K562 (cell line): ENCODE measurements at regions not wholly inside any gene's neighbourhood (a gene's known extent, or its start where the extent isn't known, plus 50 kb on each side); places are given as distances from the start of the nearest gene placed in this dataset.

Experiments used
- ATAC-seq: fragments of 200-7000 bp; cut with Tn5 transposase; 3 replicates; pipeline ENCODE4 v1.9.1; 2020; ENCODE audit warnings: moderate library complexity
- BruUV-seq: library from RNA; stranded (reverse); fragments of 400-500 nt; replicated peaks from 2 replicates; lab custom pipeline; 2021; lab: Mats Ljungman, UMichigan
- CTCF ChIA-PET: fragments of 300-600 bp; formaldehyde crosslinking; extraction: SDS; loops from one replicate; lab custom pipeline; 2021; ENCODE audit warnings: low intra/inter-chr PET ratio; lab: Yijun Ruan, JAX
- POLR2A ChIA-PET: fragments of 300-600, 350-650 bp; sonication (Branson Sonifier 250); formaldehyde crosslinking; extraction: SDS; loops from one replicate; lab custom pipeline; 2021; ENCODE audit warnings: antibody characterized with exemption, inconsistent platforms; lab: Yijun Ruan, JAX
- DNase-seq, 4 experiments: peaks; one replicate each; pipeline versions ENCODE4 v3.0.0 to v3.0.0-alpha.2; 2011 to 2018; ENCODE audit warnings: low spot score in 3 of 4, mixed read lengths in 3 of 4; ENCODE audit errors: extremely low read depth in 1 of 4
- FAIRE-seq: peaks from 2 replicates; lab custom pipeline; 2011; peaks lifted over from hg19 to GRCh38; lab: Jason Lieb, UNC
- H2AFZ ChIP-seq: 2 replicates; pipeline ENCODE4 v1.6.0; 2011; ENCODE audit warnings: low read depth, low read length, control low read depth, inconsistent platforms
- H3K27ac ChIP-seq: fragments of 200-600 bp; 3 replicates; pipeline ENCODE4 v1.8.0; 2011; ENCODE audit warnings: low read depth, mild to moderate bottlenecking, control low read depth, inconsistent platforms, low read length, moderate library complexity, mixed read lengths; ENCODE audit errors: extremely low read depth
- H3K27me3 ChIP-seq, 2 experiments: fragments of 300-600 bp in 1 of 2; 2 replicates in 1 of 2; 3 replicates in 1 of 2; pipeline versions ENCODE4 v1.6.0 to v1.8.0; 2011; ENCODE audit warnings: inconsistent platforms in 2 of 2, low read length in 2 of 2, mild to moderate bottlenecking in 1 of 2, mixed read lengths in 1 of 2, moderate library complexity in 1 of 2; ENCODE audit not compliant: control insufficient read depth in 2 of 2, insufficient read depth in 2 of 2
- H3K36me3 ChIP-seq: fragments of 300-600 bp; 3 replicates; pipeline ENCODE4 v1.8.0; 2011; ENCODE audit warnings: mild to moderate bottlenecking, low read length, inconsistent platforms; ENCODE audit not compliant: control insufficient read depth, insufficient read depth
- H3K4me1 ChIP-seq, 2 experiments: fragments of 200-600 bp in 1 of 2; replicated peaks in 1 of 2; 2 replicates in 1 of 2; 3 replicates in 1 of 2; pipeline versions ENCODE4 v1.5.1 to v1.8.0; 2011; ENCODE audit warnings: inconsistent platforms in 2 of 2, low read length in 2 of 2, mild to moderate bottlenecking in 1 of 2, mixed read lengths in 1 of 2, moderate library complexity in 1 of 2; ENCODE audit not compliant: control insufficient read depth in 2 of 2, insufficient read depth in 2 of 2
- H3K4me2 ChIP-seq: 2 replicates; pipeline ENCODE4 v1.6.1; 2011; ENCODE audit warnings: low read length, control low read depth, inconsistent platforms, mixed read lengths; ENCODE audit not compliant: insufficient read depth
- H3K4me3 ChIP-seq: fragments of 200-600 bp; sonication (generic), shearing (Covaris generic); 2 replicates; pipeline ENCODE4 v1.5.1; 2016; ENCODE audit warnings: control low read depth, inconsistent platforms
- H3K79me2 ChIP-seq: fragments of 200-600 bp; 3 replicates; pipeline ENCODE4 v1.8.0; 2011; ENCODE audit warnings: low read length, inconsistent platforms; ENCODE audit not compliant: control insufficient read depth, insufficient read depth
- H3K9ac ChIP-seq, 2 experiments: 2 replicates each; pipeline versions ENCODE4 v1.6.0 to v1.6.1; 2011; ENCODE audit warnings: low read depth in 2 of 2, low read length in 2 of 2, control low read depth in 1 of 2, inconsistent platforms in 1 of 2, mild to moderate bottlenecking in 1 of 2, mixed read lengths in 1 of 2; ENCODE audit not compliant: insufficient read depth in 1 of 2
- H3K9me1 ChIP-seq: one replicate; pipeline ENCODE4 v1.6.0; 2011; ENCODE audit warnings: inconsistent platforms, mild to moderate bottlenecking, low read length, moderate library complexity; ENCODE audit not compliant: control insufficient read depth, insufficient read depth
- H3K9me3 ChIP-seq: replicated peaks from 2 replicates; pipeline ENCODE4 v1.5.1; 2011; ENCODE audit warnings: low read depth, low read length, inconsistent platforms; ENCODE audit not compliant: control insufficient read depth, insufficient read depth
- H4K20me1 ChIP-seq: replicated peaks from 2 replicates; pipeline ENCODE4 v1.6.1; 2011; ENCODE audit warnings: low read length, inconsistent platforms, mixed read lengths; ENCODE audit not compliant: control insufficient read depth, insufficient read depth
- DIDO1 ChIP-seq: fragments of 450-650 bp; IDR thresholded peaks from 2 replicates; pipeline ENCODE4 v1.6.1; 2016; ENCODE audit warnings: low read depth, missing biosample characterization, missing genetic modification characterization
- KHSRP ChIP-seq: fragments of 450-650 bp; IDR thresholded peaks from 2 replicates; pipeline ENCODE4 v1.6.1; 2017
- MCM2 ChIP-seq: fragments of 450-650 bp; IDR thresholded peaks from 2 replicates; pipeline ENCODE4 v1.6.1; 2017; ENCODE audit warnings: low read depth, mild to moderate bottlenecking
- NCOR1 ChIP-seq: fragments of 450-650 bp; IDR thresholded peaks from 2 replicates; pipeline ENCODE4 v1.6.1; 2016; ENCODE audit warnings: mild to moderate bottlenecking, moderate library complexity
- RBM14 ChIP-seq: fragments of 200-400 bp; formaldehyde crosslinking; IDR thresholded peaks from 2 replicates; pipeline ENCODE4 v1.6.1; 2018; ENCODE audit warnings: low read depth, mild to moderate bottlenecking, low read length, moderate library complexity, borderline replicate concordance; ENCODE audit not compliant: insufficient read depth
- STAG1 ChIP-seq: sonication (generic); formaldehyde crosslinking; IDR thresholded peaks from 2 replicates; pipeline ENCODE4 v1.5.0; 2020; ENCODE audit warnings: missing genetic modification reagents, borderline replicate concordance
- TCF3 ChIP-seq: sonication (generic); formaldehyde crosslinking; IDR thresholded peaks from 2 replicates; pipeline ENCODE4 v1.4.0; 2020; ENCODE audit warnings: mild to moderate bottlenecking, missing genetic modification reagents
- ZNF253 ChIP-seq: fragments of 250-450 bp; sonication (Bioruptor Pico); conservative IDR thresholded peaks from 2 replicates; pipeline ENCODE4 v1.6.1; 2021; ENCODE audit warnings: mild to moderate bottlenecking
- ZNF551 ChIP-seq: fragments of 250-450 bp; sonication (Bioruptor Pico); IDR thresholded peaks from 2 replicates; pipeline ENCODE4 v1.5.0; 2021; ENCODE audit warnings: mild to moderate bottlenecking, moderate library complexity
- WGBS: fragments of 100-300 bp; shearing (Covaris generic); methylation state at CpG from one replicate; pipeline ENCODE4 v1.1.6; 2016; ENCODE audit warnings: low coverage, mixed read lengths; ENCODE audit not compliant: insufficient coverage; ENCODE audit errors: missing lambda C conversion rate; 5-methylcytosine and 5-hydroxymethylcytosine counted together
- in situ Hi-C: fragments of 300-500 bp; cut with MboI; formaldehyde crosslinking; loops from 4 replicates; pipeline ENCODE4 v1.15.0; 2018; ENCODE audit warnings: inconsistent platforms, mixed read lengths
- intact Hi-C: fragments of 100-400 bp; cut with micrococcal nuclease; formaldehyde crosslinking; loops from 2 replicates; pipeline ENCODE4 v1.14.2; 2022
- TF ChIP-seq, protein P1 (sequence below): fragments of 250-450 bp; sonication (Bioruptor Pico); IDR thresholded peaks from 2 replicates; pipeline ENCODE4 v1.9.0; 2021; ENCODE audit warnings: mild to moderate bottlenecking, inconsistent platforms
- TF ChIP-seq, protein P2 (sequence below): IDR thresholded peaks from 2 replicates; pipeline ENCODE4 v1.6.1; 2012; ENCODE audit warnings: low read depth, low read length, improper control_type of control experiment, borderline replicate concordance
- TF ChIP-seq, protein P3 (sequence below): fragments of 250-450 bp; sonication (Bioruptor Pico); IDR thresholded peaks from 2 replicates; pipeline ENCODE4 v1.5.0; 2021
- TF ChIP-seq, protein P4 (sequence below): fragments of 250-450 bp; sonication (Bioruptor Pico); IDR thresholded peaks from 2 replicates; pipeline ENCODE4 v1.8.0; 2021; ENCODE audit warnings: moderate library complexity, mild to moderate bottlenecking, inconsistent platforms

DNA sequence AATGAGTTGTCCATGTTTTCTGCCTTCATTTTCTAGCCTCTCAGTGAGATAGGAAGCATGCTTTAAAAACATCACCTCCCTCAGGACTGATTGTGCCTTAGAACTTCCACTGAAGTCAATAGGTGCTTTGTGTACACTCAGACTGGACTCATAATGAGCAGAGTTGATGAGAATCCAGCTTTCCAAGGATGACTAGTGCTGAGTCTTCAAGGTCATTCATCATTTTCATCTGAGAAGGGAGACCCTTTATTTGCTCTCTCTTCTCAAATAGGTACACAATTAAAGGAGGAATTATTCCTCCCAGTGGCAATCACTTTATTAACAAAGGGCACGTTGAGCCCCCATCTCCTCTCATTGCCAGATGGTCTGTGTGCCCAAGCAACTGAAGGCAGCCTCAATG, 210.9 kb upstream of the PRKD1 start (continued):
- TF ChIP-seq TCF3 (CRISPR knock-in tag) (no peak), MCM2 (no peak), RBM14 (no peak), DIDO1 (no peak), ZNF551 (CRISPR knock-in tag) (no peak)
- TF ChIP-seq, protein P1, sequence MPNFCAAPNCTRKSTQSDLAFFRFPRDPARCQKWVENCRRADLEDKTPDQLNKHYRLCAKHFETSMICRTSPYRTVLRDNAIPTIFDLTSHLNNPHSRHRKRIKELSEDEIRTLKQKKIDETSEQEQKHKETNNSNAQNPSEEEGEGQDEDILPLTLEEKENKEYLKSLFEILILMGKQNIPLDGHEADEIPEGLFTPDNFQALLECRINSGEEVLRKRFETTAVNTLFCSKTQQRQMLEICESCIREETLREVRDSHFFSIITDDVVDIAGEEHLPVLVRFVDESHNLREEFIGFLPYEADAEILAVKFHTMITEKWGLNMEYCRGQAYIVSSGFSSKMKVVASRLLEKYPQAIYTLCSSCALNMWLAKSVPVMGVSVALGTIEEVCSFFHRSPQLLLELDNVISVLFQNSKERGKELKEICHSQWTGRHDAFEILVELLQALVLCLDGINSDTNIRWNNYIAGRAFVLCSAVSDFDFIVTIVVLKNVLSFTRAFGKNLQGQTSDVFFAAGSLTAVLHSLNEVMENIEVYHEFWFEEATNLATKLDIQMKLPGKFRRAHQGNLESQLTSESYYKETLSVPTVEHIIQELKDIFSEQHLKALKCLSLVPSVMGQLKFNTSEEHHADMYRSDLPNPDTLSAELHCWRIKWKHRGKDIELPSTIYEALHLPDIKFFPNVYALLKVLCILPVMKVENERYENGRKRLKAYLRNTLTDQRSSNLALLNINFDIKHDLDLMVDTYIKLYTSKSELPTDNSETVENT (CRISPR knock-in tag) = no peak
- TF ChIP-seq, protein P2, sequence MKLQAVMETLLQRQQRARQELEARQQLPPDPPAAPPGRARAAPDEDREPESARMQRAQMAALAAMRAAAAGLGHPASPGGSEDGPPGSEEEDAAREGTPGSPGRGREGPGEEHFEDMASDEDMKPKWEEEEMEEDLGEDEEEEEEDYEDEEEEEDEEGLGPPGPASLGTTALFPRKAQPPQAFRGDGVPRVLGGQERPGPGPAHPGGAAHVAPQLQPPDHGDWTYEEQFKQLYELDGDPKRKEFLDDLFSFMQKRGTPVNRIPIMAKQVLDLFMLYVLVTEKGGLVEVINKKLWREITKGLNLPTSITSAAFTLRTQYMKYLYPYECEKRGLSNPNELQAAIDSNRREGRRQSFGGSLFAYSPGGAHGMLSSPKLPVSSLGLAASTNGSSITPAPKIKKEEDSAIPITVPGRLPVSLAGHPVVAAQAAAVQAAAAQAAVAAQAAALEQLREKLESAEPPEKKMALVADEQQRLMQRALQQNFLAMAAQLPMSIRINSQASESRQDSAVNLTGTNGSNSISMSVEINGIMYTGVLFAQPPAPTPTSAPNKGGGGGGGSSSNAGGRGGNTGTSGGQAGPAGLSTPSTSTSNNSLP = no peak

DNA sequence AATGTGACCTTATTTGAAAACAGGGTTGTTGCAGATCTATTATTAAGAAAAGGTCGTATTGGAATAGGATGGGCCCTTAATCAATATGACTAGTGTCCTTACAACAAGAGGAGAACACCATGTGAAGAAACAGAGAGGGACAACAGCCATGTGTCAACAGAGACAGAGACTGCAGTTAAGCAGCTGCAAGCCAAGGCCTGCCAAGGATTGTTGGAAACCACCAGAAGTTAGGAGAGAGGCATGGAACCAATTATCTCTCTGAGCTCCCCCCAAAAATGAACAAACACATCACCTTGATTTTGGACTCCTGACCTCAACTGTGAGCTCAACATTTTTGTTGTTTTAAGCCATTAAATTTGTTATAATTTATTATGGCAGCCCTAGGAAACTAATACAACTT, 214.6 kb upstream of the PRKD1 start:
- Histone ChIP-seq H3K4me1 (no peaks in the 10 kb centered on the region), H3K36me3 (no peaks in the 10 kb centered on the region), H3K9me3 (no peaks in the 10 kb centered on the region), H3K9me1 (no peaks in the 10 kb centered on the region), H3K4me2 (no peak overlapping the region), H2AFZ (no peak overlapping the region), H3K27me3 (no peaks in the 10 kb centered on the region), H3K9ac (no peak overlapping the region), H3K4me3 (no peak overlapping the region), H3K27ac (no peak overlapping the region), H3K79me2 (no peaks in the 10 kb centered on the region), H4K20me1 (no peaks in the 10 kb centered on the region)
- POLR2A ChIA-PET = no interaction called here
- 0% methylated on average over 1 of the region's 1 CpG for WGBS
- in situ Hi-C loops (no loop called here), intact Hi-C loops (no loop called here)
- DNase-seq (no peak), FAIRE-seq (no peak), ATAC-seq (no peak)
- no TSS peak for BruUV-seq
- CTCF ChIA-PET = no interaction called here
- TF ChIP-seq, protein P3, sequence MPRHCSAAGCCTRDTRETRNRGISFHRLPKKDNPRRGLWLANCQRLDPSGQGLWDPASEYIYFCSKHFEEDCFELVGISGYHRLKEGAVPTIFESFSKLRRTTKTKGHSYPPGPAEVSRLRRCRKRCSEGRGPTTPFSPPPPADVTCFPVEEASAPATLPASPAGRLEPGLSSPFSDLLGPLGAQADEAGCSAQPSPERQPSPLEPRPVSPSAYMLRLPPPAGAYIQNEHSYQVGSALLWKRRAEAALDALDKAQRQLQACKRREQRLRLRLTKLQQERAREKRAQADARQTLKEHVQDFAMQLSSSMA (CRISPR knock-in tag) = no peak
- TF ChIP-seq, protein P4, sequence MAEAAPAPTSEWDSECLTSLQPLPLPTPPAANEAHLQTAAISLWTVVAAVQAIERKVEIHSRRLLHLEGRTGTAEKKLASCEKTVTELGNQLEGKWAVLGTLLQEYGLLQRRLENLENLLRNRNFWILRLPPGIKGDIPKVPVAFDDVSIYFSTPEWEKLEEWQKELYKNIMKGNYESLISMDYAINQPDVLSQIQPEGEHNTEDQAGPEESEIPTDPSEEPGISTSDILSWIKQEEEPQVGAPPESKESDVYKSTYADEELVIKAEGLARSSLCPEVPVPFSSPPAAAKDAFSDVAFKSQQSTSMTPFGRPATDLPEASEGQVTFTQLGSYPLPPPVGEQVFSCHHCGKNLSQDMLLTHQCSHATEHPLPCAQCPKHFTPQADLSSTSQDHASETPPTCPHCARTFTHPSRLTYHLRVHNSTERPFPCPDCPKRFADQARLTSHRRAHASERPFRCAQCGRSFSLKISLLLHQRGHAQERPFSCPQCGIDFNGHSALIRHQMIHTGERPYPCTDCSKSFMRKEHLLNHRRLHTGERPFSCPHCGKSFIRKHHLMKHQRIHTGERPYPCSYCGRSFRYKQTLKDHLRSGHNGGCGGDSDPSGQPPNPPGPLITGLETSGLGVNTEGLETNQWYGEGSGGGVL = no peak
- TF ChIP-seq NCOR1 (no peak), STAG1 (CRISPR knock-in tag) (no peak), KHSRP (no peak), ZNF253 (CRISPR knock-in tag) (no peak)
